Fibroblast of skin of left quadriceps (primary cell): ENCODE measurements at regions not wholly inside any gene's neighbourhood (a gene's known extent, or its start where the extent isn't known, plus 50 kb on each side); places are given as distances from the start of the nearest gene placed in this dataset.
"Not testable (repeated sequence)": the region's sequence is repeated elsewhere in the genome, so short reads cannot be mapped to it uniquely, and the experiment has no call there.

ENCODE experiments used
- DNase-seq, 2 experiments: peaks; one replicate each; pipeline ENCODE4 v3.0.0-alpha.2; 2013; ENCODE audit warnings: low read depth in 2 of 2

DNA sequence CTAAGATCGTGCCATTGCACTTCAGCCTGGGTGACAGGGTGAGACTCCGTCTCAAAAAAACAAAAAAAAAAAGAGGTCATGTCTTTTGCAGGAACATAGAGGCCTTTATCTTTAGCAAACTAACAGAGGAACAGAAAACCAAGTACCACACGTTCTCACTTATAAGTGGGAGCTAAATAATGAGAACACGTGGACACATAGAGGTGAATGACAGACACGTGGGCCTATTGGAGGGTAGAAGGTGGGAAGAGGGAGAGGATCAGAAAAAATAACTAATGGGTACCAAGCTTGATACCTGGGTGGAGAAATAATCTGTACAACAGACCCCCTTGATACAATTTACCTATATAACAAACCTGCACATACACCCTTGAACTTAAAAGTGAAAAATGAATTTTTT, 401.4 kb upstream of the NAALADL2 start:
- no peak for DNase-seq

GRCh38 chr3:174460831-174461230, 398.3 kb upstream of the NAALADL2 start:
- DNase-seq, result no peak

GRCh38 chr3:174462916-174463315, 396.2 kb upstream of the NAALADL2 start:
- DNase-seq, result no peak

- DNase-seq, result no peak
These were observed 394.0 kb upstream of the NAALADL2 start for GRCh38 chr3:174465177-174465576.

DNA sequence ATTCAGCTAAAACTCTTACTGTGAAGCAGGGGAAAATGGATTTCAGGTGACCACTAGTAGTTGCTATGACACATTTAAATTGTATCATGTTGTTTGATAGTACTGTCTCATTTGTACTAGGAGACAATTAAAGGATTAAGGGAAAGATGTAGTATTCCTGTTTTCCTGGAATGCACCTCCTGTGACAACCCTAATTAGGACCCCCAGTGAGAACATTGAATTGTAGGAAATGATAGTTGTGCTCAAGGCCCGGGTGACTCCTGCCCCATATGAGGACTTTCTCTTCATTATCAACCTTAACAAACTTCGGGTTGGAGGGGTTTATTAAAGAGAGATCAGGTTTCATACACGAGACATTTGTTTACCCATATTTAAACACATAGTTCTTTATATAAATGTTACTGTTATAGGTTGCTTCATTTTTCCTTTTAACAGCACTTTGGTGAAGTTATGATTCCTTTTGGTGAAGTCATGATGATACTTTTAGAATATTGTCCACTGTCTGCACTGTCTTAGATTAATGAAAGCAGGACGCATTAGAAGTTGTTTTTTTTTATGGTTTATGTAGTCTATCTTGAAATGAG, 392.6 kb upstream of the NAALADL2 start:
- DNase-seq, result no peak

DNA sequence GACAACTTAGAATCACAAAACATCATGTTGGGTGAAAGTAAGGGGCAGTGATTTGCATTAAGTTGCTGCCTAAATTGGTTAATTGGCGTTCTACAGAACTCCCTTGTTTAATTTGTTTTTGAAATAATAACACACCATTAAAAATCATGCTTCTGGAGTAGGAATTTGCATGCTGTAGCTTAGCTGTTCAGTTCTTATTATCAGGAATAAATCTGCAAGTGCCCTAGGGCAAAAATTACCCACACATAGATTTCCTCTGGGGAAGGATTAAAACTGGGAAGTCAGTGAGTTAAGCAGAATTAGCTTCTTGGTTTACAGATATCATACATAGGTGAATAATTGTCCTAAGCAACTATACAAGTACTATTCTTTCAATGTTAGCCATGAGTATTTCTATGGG, 381.6 kb upstream of the NAALADL2 start:
- no peak for DNase-seq

GRCh38 chr3:174480767-174481166, 378.4 kb upstream of the NAALADL2 start:
- DNase-seq, result no peak

DNA sequence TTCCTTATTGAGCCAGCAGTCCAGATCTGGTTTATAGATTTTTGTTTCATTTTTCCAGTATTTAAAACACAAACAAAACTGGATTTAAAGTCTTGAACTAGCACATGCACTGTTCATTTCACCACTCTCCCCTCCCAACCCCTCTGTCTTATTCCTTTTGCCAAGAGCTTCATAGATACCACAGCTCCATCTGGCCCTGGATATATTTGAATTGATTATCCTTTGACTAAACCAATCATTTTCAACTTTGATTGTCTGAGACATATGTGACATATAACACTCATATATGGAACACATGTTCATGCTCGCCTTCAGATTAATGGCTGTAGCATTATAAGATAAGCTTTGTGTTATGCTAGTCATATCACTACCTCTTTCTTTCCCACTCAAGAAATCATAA, 376.6 kb upstream of the NAALADL2 start:
- DNase-seq, result no peak

DNA sequence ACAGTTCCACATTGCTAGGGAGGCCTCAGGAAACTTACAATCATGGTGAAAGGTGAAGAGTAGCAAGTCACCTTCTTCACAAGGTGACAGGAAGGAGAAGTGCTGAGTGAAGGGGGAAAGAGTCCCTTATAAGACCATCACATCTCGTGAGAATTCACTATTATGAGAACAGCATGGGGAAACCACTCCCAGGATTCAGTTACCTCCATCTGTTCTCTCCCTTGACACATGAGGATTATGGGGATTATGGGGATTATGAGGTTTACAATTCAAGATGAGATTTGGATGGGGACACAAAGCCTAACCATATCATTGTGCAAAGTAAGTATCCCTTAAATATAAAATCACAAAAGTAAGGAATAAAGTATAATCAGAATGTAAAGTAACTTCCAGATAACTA, 375.9 kb upstream of the NAALADL2 start:
- no peak for DNase-seq

GRCh38 chr3:174483856-174484255, 375.3 kb upstream of the NAALADL2 start:
- not testable (repeated sequence) for DNase-seq

GRCh38 chr3:174488527-174488926, 370.6 kb upstream of the NAALADL2 start:
- peak; percentile 32 to 34 for DNase-seq

- peak; percentile 69 to 70 for DNase-seq
These were observed 363.8 kb upstream of the NAALADL2 start for GRCh38 chr3:174495311-174495710.

DNA sequence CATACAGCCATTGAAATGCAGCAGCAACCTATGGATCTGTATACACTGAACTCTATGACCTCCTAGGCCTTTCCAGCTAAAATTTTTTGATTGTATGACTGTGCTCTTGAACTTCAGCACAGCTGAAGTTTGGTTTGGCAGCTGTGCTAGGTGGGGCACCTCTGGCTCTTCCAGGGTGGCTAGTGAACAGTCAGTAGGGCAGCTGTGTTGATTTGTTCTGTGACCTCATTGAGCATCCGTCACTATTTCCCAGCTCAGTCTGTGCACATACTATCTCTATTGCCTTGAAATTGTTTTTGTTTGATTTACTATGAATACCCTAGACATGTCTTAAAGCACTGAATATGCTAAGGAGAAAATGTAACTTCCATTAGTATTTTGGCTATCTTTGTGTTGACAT, 363.2 kb upstream of the NAALADL2 start:
- DNase-seq, result no peak

GRCh38 chr3:174498638-174499037, 360.5 kb upstream of the NAALADL2 start:
- peak; percentile 51 to 55 for DNase-seq

DNA sequence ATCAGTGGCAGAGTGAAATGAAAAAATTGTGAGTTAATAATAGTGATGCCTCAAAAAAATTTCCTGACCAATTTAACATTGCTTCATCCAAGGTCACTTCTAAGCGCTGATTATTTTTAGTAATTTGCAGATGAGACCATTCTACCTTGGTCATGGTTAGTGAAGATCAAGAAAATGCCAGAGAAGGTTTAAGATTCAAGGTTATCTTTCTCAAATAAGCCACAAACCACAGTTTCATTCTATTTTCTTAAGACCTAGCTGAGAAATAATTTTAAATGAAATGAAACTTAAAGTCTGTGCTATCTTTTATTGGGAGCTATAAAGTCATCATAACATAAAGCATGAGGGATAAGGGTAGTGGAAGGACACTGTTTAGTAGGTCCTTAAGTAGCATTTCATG, 353.9 kb upstream of the NAALADL2 start:
- DNase-seq, result no peak

DNA sequence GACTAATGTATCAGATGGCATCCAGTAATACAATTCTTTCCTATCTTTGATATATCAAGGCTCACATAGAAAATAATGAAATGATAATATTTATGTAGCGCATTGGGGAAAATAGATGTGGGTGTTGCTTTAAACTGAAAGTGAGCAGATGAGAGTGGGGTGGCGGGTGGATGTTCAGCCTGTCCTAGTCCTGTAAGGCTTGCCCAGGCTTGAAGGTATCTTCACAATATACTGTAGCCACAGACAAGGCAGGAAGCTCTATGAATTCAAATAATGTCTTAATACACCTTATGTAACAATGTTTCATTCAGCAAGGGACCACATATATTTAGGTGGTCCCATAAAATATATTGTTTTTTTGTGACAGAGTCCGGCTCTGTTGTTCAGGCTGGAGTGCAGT, 334.9 kb upstream of the NAALADL2 start:
- DNase-seq, result no peak

- DNase-seq, result no peak
These were observed 329.8 kb upstream of the NAALADL2 start for GRCh38 chr3:174529298-174529697.

- DNase-seq, result no peak
These were observed 327.7 kb upstream of the NAALADL2 start for GRCh38 chr3:174531262-174531982.

DNA sequence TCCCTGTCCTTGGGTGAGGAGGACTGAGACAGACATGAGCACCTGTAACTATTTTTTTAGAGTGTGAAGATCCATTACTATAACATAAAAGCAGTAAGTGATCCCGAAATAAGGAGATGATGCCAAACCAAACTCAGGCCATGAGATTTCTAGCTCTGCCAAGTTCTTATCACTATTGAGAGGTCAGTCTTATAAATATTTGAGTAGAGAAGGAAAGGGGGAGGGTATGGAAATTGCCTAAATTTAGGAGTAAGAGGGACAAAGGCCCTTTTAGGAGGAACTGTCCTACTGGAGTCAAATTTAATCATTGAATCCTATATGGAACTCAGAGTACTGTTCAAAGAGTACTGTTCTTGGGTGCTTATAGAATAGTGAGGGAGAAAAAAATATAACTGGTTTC, 326.9 kb upstream of the NAALADL2 start:
- no peak for DNase-seq

DNA sequence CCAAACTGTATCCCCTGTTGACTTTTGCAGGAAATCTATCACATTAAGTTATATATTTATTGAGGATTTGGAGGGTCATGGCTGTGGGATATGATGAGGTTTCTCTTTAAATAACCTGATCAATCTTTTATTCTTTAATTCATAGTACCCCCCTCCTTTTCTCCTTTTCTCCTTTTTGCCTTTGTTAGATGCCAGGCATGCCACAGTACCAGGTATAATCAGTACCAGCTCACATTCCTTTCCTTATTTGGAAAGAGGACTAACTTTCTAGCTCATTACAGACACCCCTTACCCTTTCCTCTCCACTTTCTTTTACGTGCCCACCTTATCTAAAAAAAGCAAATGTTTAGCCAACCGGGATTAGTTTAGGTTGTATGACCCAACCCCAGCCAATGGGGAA, 326.4 kb upstream of the NAALADL2 start:
- DNase-seq, result no peak

GRCh38 chr3:174533286-174533685, 325.8 kb upstream of the NAALADL2 start:
- DNase-seq, result peak; percentile 49 to 52

DNA sequence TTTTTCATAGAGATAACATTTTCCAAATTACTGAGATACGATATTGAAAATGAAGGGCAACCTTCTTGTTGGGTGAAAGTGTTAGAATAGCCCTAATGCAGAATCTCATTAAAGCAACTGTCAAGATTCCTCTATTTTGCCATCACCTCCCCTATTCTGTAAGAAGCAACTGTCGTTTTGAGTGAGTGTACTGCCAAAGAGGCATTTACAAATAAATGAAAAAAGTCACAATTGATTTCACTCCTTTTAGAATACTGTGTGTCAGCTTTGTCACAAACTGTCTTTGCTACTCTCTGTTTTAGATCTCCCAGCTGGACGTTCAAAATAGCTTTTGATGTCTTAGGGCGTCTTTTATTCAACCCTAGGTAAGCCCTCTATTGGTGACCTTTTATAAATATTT, 322.8 kb upstream of the NAALADL2 start:
- no peak for DNase-seq

DNA sequence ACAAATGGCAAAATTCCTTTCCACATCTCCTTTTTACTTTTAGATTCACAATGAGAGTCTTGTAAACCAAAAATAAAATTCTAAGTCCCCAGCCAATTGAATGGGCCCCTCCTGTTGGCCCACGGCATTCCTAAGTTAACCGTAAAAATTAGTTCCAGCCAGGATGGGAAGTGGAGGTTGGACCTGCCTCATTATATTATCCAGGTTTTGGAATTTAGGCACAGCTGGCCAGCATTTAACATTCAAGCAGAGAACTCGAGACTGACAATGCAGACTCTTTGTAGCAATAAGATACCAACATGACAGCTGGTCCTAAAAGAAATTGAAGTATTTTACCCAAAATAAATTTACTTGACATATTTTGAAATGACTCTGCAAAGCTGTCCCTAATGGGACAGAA, 321.0 kb upstream of the NAALADL2 start:
- no peak for DNase-seq
